ENCODE measurements at regions not wholly inside any gene's neighbourhood (a gene's known extent, or its start where the extent isn't known, plus 50 kb on each side); places are given as distances from the start of the nearest gene placed in this dataset.

DNA sequence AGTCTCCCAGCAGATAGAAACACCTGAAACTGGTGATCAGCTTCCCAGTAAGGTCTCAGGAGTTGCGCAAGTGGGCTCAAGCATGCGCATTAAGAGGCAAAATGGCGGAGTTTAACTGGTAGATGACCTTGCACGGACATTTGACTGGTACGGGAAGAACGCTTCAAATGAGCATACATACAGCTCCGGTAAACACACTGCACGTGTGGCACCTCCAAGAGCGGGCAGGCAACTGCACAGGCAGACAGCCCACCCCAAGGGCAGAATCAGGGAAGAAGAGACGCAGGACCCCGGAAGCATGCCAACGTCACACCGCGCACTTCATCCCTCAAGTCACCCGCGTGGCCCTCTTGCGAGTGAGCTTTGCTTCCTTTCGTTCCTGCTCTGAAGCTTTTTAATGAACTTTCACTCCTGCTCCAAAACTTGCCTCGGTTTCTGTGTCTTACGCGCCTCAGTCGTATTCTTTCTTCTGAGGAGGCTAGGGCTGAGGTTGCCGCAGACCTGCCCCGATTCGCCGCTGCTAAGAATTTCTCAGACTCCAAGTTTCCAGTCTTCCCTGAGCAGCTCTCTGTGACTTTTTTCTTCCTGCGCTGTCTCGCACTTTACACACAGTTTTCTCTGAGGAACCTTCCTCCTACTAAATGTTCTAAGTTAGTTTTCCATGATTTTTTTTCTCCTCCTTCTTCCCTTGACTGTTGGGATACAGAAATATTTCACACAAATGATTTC is 180.7 kb upstream of the ZFP42 start:
- TF ChIP-seq YY1 (IDR thresholded peaks at IDR 0.05; ENCODE audit: low read depth) (no peak), CEBPB (IDR thresholded peaks at IDR 0.05) (no peak), FOXM1 (IDR thresholded peaks at IDR 0.05; ENCODE audit: borderline replicate concordance, low read depth) (no peak)
- TF ChIP-seq, protein P1, sequence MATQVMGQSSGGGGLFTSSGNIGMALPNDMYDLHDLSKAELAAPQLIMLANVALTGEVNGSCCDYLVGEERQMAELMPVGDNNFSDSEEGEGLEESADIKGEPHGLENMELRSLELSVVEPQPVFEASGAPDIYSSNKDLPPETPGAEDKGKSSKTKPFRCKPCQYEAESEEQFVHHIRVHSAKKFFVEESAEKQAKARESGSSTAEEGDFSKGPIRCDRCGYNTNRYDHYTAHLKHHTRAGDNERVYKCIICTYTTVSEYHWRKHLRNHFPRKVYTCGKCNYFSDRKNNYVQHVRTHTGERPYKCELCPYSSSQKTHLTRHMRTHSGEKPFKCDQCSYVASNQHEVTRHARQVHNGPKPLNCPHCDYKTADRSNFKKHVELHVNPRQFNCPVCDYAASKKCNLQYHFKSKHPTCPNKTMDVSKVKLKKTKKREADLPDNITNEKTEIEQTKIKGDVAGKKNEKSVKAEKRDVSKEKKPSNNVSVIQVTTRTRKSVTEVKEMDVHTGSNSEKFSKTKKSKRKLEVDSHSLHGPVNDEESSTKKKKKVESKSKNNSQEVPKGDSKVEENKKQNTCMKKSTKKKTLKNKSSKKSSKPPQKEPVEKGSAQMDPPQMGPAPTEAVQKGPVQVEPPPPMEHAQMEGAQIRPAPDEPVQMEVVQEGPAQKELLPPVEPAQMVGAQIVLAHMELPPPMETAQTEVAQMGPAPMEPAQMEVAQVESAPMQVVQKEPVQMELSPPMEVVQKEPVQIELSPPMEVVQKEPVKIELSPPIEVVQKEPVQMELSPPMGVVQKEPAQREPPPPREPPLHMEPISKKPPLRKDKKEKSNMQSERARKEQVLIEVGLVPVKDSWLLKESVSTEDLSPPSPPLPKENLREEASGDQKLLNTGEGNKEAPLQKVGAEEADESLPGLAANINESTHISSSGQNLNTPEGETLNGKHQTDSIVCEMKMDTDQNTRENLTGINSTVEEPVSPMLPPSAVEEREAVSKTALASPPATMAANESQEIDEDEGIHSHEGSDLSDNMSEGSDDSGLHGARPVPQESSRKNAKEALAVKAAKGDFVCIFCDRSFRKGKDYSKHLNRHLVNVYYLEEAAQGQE (IDR thresholded peaks at IDR 0.05; ENCODE audit: low read depth) = no peak
- TF ChIP-seq, protein P2, sequence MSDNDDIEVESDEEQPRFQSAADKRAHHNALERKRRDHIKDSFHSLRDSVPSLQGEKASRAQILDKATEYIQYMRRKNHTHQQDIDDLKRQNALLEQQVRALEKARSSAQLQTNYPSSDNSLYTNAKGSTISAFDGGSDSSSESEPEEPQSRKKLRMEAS (IDR thresholded peaks at IDR 0.05) = no peak

Data from Ishikawa (cell line).